HepG2 (cell line): ENCODE measurements at regions not wholly inside any gene's neighbourhood (a gene's known extent, or its start where the extent isn't known, plus 50 kb on each side); places are given as distances from the start of the nearest gene placed in this dataset.

Experiments
- MZF1 ChIP-seq: sonication (generic); formaldehyde crosslinking; IDR thresholded peaks from 2 replicates; pipeline ENCODE4 v1.8.1; 2023; ENCODE audit warnings: mild to moderate bottlenecking, missing genetic modification reagents, borderline replicate concordance
- SNAPC5 ChIP-seq: sonication (generic); formaldehyde crosslinking; IDR thresholded peaks from 2 replicates; pipeline ENCODE4 v1.8.1; 2023; ENCODE audit warnings: mild to moderate bottlenecking, missing genetic modification reagents, borderline replicate concordance
- THAP11 ChIP-seq: IDR thresholded peaks from 2 replicates; pipeline ENCODE4 v1.6.1; 2016; ENCODE audit warnings: missing biosample characterization, missing genetic modification reagents
- ZBTB46 ChIP-seq: sonication (generic); formaldehyde crosslinking; IDR thresholded peaks from 2 replicates; pipeline ENCODE4 v1.4.0; 2020; ENCODE audit warnings: mild to moderate bottlenecking, missing genetic modification reagents, borderline replicate concordance
- ZHX2 ChIP-seq, 2 experiments: sonication (generic) in 1 of 2; formaldehyde crosslinking in 1 of 2; IDR thresholded peaks; 2 replicates each; pipeline versions ENCODE4 v1.6.1 to v1.9.0; 2014 to 2022; ENCODE audit warnings: antibody characterized with exemption in 1 of 2, borderline replicate concordance in 1 of 2, inconsistent platforms in 1 of 2, low read depth in 1 of 2, missing genetic modification reagents in 1 of 2

GRCh38 chrX:124895947-124896346, 423.7 kb upstream of the TEX13C start (continued):
- TF ChIP-seq ZHX2 (IDR thresholded peaks at IDR 0.05; ENCODE audit: low read depth) (no peak), ZHX2 (CRISPR knock-in tag; IDR thresholded peaks at IDR 0.05; ENCODE audit: borderline replicate concordance) (no peak), SNAPC5 (no peak), THAP11 (CRISPR knock-in tag) (no peak), ZBTB46 (CRISPR knock-in tag) (no peak), MZF1 (CRISPR knock-in tag) (no peak)
